ENCODE measurements at regions not wholly inside any gene's neighbourhood (a gene's known extent, or its start where the extent isn't known, plus 50 kb on each side); places are given as distances from the start of the nearest gene placed in this dataset.

- Histone ChIP-seq H4K20me1 (replicated peaks; ENCODE audit: control insufficient read depth, extremely low read depth, insufficient read depth, low read length) (no peaks in the 10 kb centered on the region), H3K4me1 (ENCODE audit: control insufficient read depth, extremely low read depth, insufficient read depth, low read length) (no peaks in the 10 kb centered on the region), H3K4me2 (ENCODE audit: insufficient read depth, low read length) (no peak overlapping the region), H2AFZ (ENCODE audit: low read depth, low read length) (no peak overlapping the region), H3K79me2 (ENCODE audit: control insufficient read depth, insufficient read depth, low read length) (no peaks in the 10 kb centered on the region), H3K36me3 (ENCODE audit: control insufficient read depth in 2 of 2, extremely low read depth in 1 of 2, insufficient read depth in 2 of 2, low read length in 2 of 2) (no peaks in the 10 kb centered on the region), H3K4me3 (replicated peaks in 1 of 3; ENCODE audit: insufficient read depth in 1 of 3, low read depth in 1 of 3, low read length in 3 of 3) (no peak overlapping the region), H3K9ac (replicated peaks; ENCODE audit: extremely low read depth, insufficient read depth, low read length) (no peak overlapping the region), H3K27ac (ENCODE audit: insufficient read depth, low read depth, low read length) (no peak overlapping the region), H3K9me1 (replicated peaks; ENCODE audit: control insufficient read depth, extremely low read depth, insufficient read depth, low read length) (no peaks in the 10 kb centered on the region), H3K27me3 (ENCODE audit: control insufficient read depth in 2 of 2, insufficient read depth in 2 of 2, low read length in 2 of 2) (peaks cover 3 to 19% of the 10 kb centered on the region in 2 experiments), H3K9me3 (replicated peaks; ENCODE audit: control insufficient read depth, insufficient read depth, low read length) (no peaks in the 10 kb centered on the region)
- no TSS peak for BruUV-seq (replicated peaks)
- FAIRE-seq (no peak), DNase-seq (ENCODE audit: low read depth, low spot score) (no peak)
- CTCF ChIA-PET: no interaction called here
- POLR2A ChIA-PET: no interaction called here
- intact Hi-C loops (cut with micrococcal nuclease) (no loop called here), dilution Hi-C loops (cut with MboI; ENCODE audit: extremely low pct_ligation_motif_present, low sequenced_read_pairs) (no loop called here)
- no peak for TF ChIP-seq GATA2 (IDR thresholded peaks at IDR 0.05; ENCODE audit: insufficient read depth, insufficient read length, low read depth, low read length)
- no peak for TF ChIP-seq MAX (IDR thresholded peaks at IDR 0.05; ENCODE audit: insufficient read depth, insufficient read length)
- no peak for TF ChIP-seq FOS (IDR thresholded peaks at IDR 0.05; ENCODE audit: borderline replicate concordance, insufficient read depth, low read length)
- TF ChIP-seq JUN (IDR thresholded peaks at IDR 0.05; ENCODE audit: borderline replicate concordance, insufficient read depth, insufficient read length, low read depth): no peak
- TF ChIP-seq EZH2 (IDR thresholded peaks at IDR 0.05; ENCODE audit: borderline replicate concordance, low read depth, low read length, severe bottlenecking): no peak
- no peak for TF ChIP-seq POLR2A (IDR thresholded peaks at IDR 0.05; ENCODE audit: low read depth, low read length)
- TF ChIP-seq, protein P1, sequence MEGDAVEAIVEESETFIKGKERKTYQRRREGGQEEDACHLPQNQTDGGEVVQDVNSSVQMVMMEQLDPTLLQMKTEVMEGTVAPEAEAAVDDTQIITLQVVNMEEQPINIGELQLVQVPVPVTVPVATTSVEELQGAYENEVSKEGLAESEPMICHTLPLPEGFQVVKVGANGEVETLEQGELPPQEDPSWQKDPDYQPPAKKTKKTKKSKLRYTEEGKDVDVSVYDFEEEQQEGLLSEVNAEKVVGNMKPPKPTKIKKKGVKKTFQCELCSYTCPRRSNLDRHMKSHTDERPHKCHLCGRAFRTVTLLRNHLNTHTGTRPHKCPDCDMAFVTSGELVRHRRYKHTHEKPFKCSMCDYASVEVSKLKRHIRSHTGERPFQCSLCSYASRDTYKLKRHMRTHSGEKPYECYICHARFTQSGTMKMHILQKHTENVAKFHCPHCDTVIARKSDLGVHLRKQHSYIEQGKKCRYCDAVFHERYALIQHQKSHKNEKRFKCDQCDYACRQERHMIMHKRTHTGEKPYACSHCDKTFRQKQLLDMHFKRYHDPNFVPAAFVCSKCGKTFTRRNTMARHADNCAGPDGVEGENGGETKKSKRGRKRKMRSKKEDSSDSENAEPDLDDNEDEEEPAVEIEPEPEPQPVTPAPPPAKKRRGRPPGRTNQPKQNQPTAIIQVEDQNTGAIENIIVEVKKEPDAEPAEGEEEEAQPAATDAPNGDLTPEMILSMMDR (IDR thresholded peaks at IDR 0.05; ENCODE audit: extremely low read depth in 1 of 2, insufficient read depth in 1 of 2, low read depth in 1 of 2, low read length in 2 of 2): no peak
- no peak for TF ChIP-seq MYC (IDR thresholded peaks at IDR 0.05; ENCODE audit: low read depth, low read length)
- no peak for TF ChIP-seq POLR2AphosphoS5 (IDR thresholded peaks at IDR 0.05; ENCODE audit: insufficient read depth, low read depth, low read length)
These were observed 131.6 kb upstream of the MITF start for GRCh38 chr3:69607466-69608305.

All from endothelial cell of umbilical vein (primary cell).